SIG-M5 treated with dmso at 0.1 percent for 504 hours (cell line): ENCODE measurements at regions not wholly inside any gene's neighbourhood (a gene's known extent, or its start where the extent isn't known, plus 50 kb on each side); places are given as distances from the start of the nearest gene placed in this dataset.

Experiments used
- DNase-seq: peaks from one replicate; lab custom pipeline; 2025; ENCODE audit not compliant: unreplicated experiment; lab: John Stamatoyannopoulos, UW

- DNase-seq = no peak
These were observed 289.0 kb downstream of the GLRX3 start for GRCh38 chr10:130425169-130425568.

GRCh38 chr10:130425881-130426435 is 289.8 kb downstream of the GLRX3 start:
- no peak for DNase-seq

- no peak for DNase-seq
These were observed 291.1 kb downstream of the GLRX3 start for GRCh38 chr10:130427216-130427722.

GRCh38 chr10:130428936-130429335 is 292.7 kb downstream of the GLRX3 start:
- DNase-seq = no peak

- no peak for DNase-seq
These were observed 293.6 kb downstream of the GLRX3 start for GRCh38 chr10:130429809-130430208.

GRCh38 chr10:130430291-130430690 is 294.1 kb downstream of the GLRX3 start:
- no peak for DNase-seq

- no peak for DNase-seq
These were observed 294.9 kb downstream of the GLRX3 start for GRCh38 chr10:130430852-130431704.

- no peak for DNase-seq
These were observed 296.1 kb downstream of the GLRX3 start for GRCh38 chr10:130432271-130432670.

- no peak for DNase-seq
These were observed 296.7 kb downstream of the GLRX3 start for GRCh38 chr10:130432850-130433249.

- DNase-seq = no peak
These were observed 298.5 kb downstream of the GLRX3 start for GRCh38 chr10:130434446-130435385.

- DNase-seq = no peak
These were observed 299.8 kb downstream of the GLRX3 start for GRCh38 chr10:130435961-130436360.

GRCh38 chr10:130438861-130439260 is 302.7 kb downstream of the GLRX3 start:
- no peak for DNase-seq

GRCh38 chr10:130439766-130440165 is 303.6 kb downstream of the GLRX3 start:
- no peak for DNase-seq

- no peak for DNase-seq
These were observed 304.3 kb downstream of the GLRX3 start for GRCh38 chr10:130440494-130440893.

- no peak for DNase-seq
These were observed 304.8 kb downstream of the GLRX3 start for GRCh38 chr10:130440971-130441370.

- no peak for DNase-seq
These were observed 306.9 kb downstream of the GLRX3 start for GRCh38 chr10:130443066-130443465.

GRCh38 chr10:130453036-130453720 is 317.0 kb downstream of the GLRX3 start:
- DNase-seq = no peak

- no peak for DNase-seq
These were observed 317.7 kb downstream of the GLRX3 start for GRCh38 chr10:130453721-130454542.

- DNase-seq = no peak
These were observed 318.4 kb downstream of the GLRX3 start for GRCh38 chr10:130454543-130455000.
